Stimulated activated naive CD8-positive, alpha-beta T cell treated with anti-CD3 and anti-CD28 coated beads, Interleukin-15, amount 100 ng/mL, for 72 hours (primary cell): ENCODE measurements at regions not wholly inside any gene's neighbourhood (a gene's known extent, or its start where the extent isn't known, plus 50 kb on each side); places are given as distances from the start of the nearest gene placed in this dataset.

Experiments used
- ATAC-seq: fragments of 150-1000 bp; cut with Tn5 transposase; 2 replicates; pipeline ENCODE4 v1.10.0; 2021; ENCODE audit warnings: mild to moderate bottlenecking, moderate library complexity
- DNase-seq, 2 donors: peaks; one replicate each; pipeline ENCODE4 v3.0.0; 2021 to 2022
- H3K27ac Mint-ChIP-seq, 2 donors: one replicate each; pipeline ENCODE4 v1.8.0; 2022; ENCODE audit warnings: mild to moderate bottlenecking in 2 of 2, mixed read lengths in 2 of 2, moderate library complexity in 2 of 2
- H3K27me3 Mint-ChIP-seq: one replicate; pipeline ENCODE4 v1.8.0; 2022; ENCODE audit warnings: mixed read lengths
- H3K4me1 Mint-ChIP-seq: one replicate; pipeline ENCODE4 v1.8.0; 2022; ENCODE audit warnings: mild to moderate bottlenecking, mixed read lengths
- H3K4me3 Mint-ChIP-seq, 2 donors: one replicate each; pipeline ENCODE4 v1.8.0; 2022; ENCODE audit warnings: mild to moderate bottlenecking in 2 of 2, mixed read lengths in 2 of 2, moderate library complexity in 1 of 2
- H3K9me3 Mint-ChIP-seq, 2 donors: one replicate each; pipeline ENCODE4 v1.8.0; 2022; ENCODE audit warnings: mixed read lengths in 2 of 2

DNA sequence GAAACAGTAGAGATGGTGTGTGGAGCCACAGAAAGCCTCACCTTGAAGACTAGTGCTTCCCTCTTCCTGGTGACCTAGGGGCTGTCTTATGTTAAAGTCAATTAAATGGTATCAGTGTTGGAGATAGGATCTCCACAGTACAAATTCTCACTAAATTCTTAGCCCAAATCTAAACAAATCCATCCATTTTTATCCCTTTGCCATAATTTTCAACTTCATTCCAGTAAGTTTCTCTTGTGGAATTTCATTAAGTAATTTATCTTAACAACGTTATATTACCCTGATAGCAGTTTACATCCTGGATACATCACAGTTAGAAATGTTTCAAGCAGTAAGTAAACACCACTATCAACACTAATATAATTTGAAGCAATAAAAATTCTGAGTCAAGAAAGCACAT is 989.4 kb upstream of the NXPH2 start:
- Mint-ChIP-seq H3K9me3 (peaks cover 5 to 6% of the 10 kb centered on the region in 2 donors), H3K27ac (no peak overlapping the region), H3K4me3 (no peak overlapping the region), H3K4me1 (no peaks in the 10 kb centered on the region), H3K27me3 (no peaks in the 10 kb centered on the region)
- DNase-seq, result no peak
- no peak for ATAC-seq

DNA sequence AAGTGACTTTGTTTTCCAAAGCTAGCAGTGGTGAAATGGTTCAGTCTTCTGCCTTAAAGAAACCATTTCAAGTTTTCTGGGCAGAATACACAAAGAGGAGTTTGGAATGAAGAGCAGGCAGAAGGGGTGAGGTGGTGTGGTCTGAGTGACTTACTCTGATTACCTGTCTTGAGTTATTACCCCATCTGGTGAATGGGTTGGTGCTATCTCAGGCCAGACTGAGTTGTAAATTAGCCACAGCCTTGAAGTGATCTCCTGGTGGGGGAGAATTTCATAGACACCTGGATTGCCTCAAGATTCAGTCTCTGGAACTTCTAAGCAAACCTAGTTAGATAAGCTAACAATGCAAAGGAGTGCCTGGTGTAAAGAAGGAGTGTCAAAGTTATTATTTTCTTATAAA is 983.5 kb upstream of the NXPH2 start:
- ATAC-seq (no peak), DNase-seq (no peak)
- H3K27ac Mint-ChIP-seq, result no peak overlapping the region
- H3K4me3 Mint-ChIP-seq, result no peak overlapping the region
- no peaks in the 10 kb centered on the region for H3K4me1 Mint-ChIP-seq
- H3K27me3 Mint-ChIP-seq, result no peaks in the 10 kb centered on the region
- peaks cover 8 to 9% of the 10 kb centered on the region in 2 donors for H3K9me3 Mint-ChIP-seq

DNA sequence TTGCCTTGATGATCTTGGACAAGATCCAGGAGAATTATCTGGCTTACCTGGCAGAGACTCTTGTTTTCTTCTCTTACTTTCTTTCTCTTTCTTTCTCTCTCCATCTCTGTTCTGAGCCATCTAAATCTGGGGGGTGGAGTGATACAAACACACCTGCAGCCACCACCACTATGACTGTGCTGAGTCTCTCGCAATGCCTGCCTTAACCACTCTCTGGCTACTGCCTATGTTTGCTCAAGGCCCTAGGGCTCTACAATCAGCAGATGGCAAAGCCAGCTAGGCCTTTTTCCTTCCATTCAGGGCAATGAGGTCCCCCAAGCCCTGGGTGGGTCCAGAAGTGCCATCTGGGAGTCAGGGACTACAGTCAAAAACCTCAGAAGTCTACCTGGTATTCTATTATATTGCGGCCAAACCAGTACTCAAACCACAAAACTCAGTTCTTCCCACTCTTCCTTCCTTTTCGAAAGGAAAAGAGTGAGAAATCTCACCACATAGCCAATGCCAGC is 978.9 kb upstream of the NXPH2 start:
- ATAC-seq (no peak), DNase-seq (no peak)
- Mint-ChIP-seq H3K27me3 (no peaks in the 10 kb centered on the region), H3K4me1 (no peaks in the 10 kb centered on the region), H3K4me3 (no peak overlapping the region), H3K9me3 (peaks cover 25 to 42% of the 10 kb centered on the region in 2 donors), H3K27ac (no peak overlapping the region)

DNA sequence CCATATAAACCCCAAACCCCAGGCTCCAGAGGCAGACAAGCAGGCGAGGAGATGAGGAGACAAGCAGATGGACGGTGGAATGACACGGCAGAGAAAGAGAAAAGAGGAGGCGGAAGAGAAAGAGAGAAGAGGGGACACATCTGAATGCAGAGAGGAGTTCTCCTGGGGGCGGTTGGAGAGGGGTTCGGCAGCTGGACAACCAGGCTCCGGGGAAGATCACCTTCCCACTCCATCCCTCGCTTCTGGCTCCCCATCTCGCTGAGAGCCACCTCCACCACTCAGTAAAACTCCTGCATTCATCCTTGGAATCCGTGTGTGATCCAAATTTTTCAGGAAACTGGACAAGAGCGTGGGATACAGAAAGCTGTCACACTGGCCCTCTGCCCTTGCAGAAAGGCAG is 966.7 kb upstream of the NXPH2 start:
- H3K9me3 Mint-ChIP-seq, result peaks cover 5 to 48% of the 10 kb centered on the region in 2 donors
- no peak for ATAC-seq
- no peak for DNase-seq
- H3K4me3 Mint-ChIP-seq, result no peak overlapping the region
- H3K27me3 Mint-ChIP-seq, result no peaks in the 10 kb centered on the region
- no peaks in the 10 kb centered on the region for H3K4me1 Mint-ChIP-seq
- no peak overlapping the region for H3K27ac Mint-ChIP-seq

DNA sequence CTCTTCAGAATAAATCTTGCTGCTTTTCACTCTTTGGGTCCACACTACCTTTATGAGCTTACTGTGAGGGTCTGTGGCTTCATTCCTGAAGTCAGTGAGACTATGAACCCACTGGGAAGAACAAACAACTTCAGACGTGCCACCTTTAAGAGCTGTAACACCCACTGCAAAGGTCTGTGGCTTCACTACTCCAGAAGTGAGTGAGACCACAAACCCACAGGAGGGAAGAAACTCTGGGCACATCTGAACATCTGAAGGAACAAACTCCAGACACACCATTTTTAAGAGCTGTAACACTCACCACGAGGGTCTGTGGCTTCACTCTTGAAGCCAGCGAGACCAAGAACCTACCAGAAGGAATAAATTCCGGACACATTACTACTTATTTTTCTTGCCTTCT is 964.1 kb upstream of the NXPH2 start:
- no peaks in the 10 kb centered on the region for H3K27me3 Mint-ChIP-seq
- ATAC-seq, result no peak
- DNase-seq, result no peak
- peaks cover 5 to 32% of the 10 kb centered on the region in 2 donors for H3K9me3 Mint-ChIP-seq
- no peak overlapping the region for H3K4me3 Mint-ChIP-seq
- H3K4me1 Mint-ChIP-seq, result no peaks in the 10 kb centered on the region
- H3K27ac Mint-ChIP-seq, result no peak overlapping the region

DNA sequence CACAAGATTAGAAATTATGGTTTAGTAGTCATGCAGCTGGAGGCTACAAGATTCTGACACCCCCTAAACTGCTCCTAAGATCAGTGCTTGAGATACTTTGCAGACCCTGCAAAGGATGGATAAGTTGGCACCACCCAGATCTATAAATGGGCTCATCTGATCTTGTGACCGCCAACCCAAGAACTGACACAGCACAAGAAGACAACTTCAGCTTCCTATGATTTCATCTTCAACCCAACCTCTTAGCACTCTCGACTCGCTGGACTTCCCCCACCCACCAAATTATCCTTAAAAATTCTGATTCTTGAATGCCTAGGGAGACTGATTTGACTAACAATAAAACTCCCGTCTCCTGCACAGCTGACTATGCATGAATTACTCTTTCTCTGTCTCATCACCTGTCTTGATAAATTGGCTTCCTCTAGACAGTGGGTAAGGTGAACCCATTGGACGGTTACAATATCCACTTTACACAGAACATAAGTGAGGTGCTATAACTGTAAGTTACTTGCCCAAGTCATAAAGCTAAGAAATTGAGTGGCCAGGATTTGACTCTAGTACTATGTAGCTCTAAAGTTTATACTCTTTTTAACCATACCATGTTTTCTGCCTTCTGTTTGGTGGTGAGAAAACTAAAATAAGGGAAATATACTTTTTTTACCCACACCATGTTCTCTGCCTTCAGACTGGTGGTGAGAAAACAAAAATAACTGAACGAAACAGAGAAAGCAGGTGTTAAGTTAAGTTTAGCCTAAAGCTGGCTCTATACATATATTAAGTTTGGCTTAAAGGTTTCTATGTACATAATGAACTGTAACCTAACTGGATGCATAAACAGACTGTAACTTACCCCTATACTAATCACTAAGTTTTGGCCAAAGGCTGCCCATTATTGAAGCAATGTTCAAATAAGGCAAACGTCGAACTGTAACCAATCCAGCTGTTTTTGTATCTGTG is 962.3 kb upstream of the NXPH2 start:
- Mint-ChIP-seq H3K27ac (no peak overlapping the region), H3K9me3 (peaks cover 2 to 28% of the 10 kb centered on the region in 2 donors), H3K4me3 (no peak overlapping the region), H3K4me1 (no peaks in the 10 kb centered on the region), H3K27me3 (no peaks in the 10 kb centered on the region)
- ATAC-seq (no peak), DNase-seq (no peak)

DNA sequence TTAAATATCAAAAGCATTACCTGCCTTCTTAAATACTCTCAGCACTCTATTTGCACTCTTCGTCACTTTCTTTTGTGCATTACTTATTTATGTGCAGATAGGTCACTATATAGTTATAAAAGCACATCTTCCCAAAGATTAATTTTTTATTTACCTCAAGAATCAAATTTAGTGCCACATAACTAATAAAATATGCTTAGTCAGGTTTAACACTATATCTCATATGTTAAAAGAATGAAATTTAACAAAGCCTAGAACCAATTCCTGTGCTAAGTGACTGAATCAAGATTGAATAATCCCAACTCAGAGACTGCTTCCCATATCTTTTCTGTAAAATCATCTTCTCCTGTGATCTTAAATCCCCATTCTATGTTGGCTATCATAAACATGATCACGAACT is 957.5 kb upstream of the NXPH2 start:
- Mint-ChIP-seq H3K27ac (no peak overlapping the region), H3K4me1 (no peaks in the 10 kb centered on the region), H3K9me3 (no peaks in the 10 kb centered on the region), H3K4me3 (no peak overlapping the region), H3K27me3 (no peaks in the 10 kb centered on the region)
- ATAC-seq, result no peak
- DNase-seq, result no peak

DNA sequence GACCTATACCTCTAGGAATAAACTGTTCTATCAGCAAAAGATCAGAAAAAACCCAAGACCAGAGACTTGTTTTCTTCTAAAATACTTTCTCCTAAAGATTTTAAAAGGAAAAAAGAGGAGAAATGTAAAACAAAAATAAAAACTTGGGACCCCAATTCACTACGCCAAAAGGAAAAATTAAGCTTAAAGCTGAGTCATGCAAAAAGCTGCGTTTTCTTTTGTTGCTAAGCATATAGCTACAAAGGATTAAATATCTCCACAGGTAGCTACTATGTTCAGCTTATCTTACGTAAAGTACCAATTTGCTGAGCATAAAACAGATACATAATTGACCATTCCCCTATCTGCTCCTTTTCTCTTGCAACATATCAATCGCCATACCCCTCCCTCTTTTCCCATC is 950.0 kb upstream of the NXPH2 start:
- H3K27me3 Mint-ChIP-seq, result no peaks in the 10 kb centered on the region
- H3K9me3 Mint-ChIP-seq, result no peaks in the 10 kb centered on the region
- no peaks in the 10 kb centered on the region for H3K4me1 Mint-ChIP-seq
- ATAC-seq (no peak), DNase-seq (no peak)
- H3K27ac Mint-ChIP-seq, result no peak overlapping the region
- H3K4me3 Mint-ChIP-seq, result no peak overlapping the region

DNA sequence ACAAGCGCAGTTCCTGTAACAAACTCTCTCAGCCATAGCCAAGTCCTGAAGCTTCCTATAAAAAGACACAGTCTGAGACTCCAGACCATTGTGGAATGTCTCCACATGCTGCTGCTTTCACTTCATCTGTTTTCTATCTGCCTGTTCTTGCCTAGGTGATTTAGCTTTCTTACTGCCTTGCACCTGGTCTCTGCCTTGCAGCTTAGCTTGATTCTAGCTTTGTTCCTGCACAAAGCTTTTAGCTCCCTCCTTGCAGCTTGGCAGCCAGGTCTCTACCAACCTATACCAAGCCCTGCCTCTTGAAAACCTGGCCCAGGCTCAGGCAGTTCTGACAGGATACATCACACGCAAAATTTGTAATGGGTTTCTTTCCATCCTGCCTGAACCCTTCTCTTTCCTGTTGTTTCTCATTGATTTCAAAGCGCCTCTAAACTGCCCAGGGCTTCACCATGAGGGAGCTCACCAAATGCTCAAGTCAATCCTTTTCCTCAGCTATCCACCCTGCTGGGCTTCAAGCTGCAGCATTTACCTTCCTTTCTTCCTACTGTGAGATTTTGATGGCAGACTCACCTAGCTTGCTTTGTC is 941.3 kb upstream of the NXPH2 start:
- Mint-ChIP-seq H3K4me1 (no peaks in the 10 kb centered on the region), H3K27me3 (no peaks in the 10 kb centered on the region), H3K9me3 (peaks cover 17 to 36% of the 10 kb centered on the region in 2 donors), H3K4me3 (no peak overlapping the region), H3K27ac (no peak overlapping the region)
- DNase-seq (no peak), ATAC-seq (no peak)

DNA sequence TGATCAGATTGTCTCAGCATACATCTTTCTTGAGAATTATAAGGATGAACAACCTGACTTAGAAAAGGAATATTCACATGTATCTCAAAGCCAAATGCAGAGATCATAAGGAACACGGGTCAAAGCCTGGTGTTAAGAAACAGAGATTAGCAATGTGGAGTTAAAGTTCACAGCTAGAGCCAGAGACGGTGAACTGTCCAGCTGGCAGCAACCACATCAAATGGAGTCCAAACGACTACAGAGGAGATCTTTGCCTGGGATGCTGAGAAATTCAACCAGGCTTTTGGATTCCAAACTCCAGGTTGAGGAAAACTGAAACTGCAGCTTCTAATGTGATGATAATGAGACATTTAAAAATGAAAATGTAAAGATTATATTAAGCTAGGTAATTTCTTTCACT is 939.9 kb upstream of the NXPH2 start:
- ATAC-seq (no peak), DNase-seq (no peak)
- no peaks in the 10 kb centered on the region for H3K27me3 Mint-ChIP-seq
- H3K9me3 Mint-ChIP-seq, result peaks cover 19 to 36% of the 10 kb centered on the region in 2 donors
- H3K27ac Mint-ChIP-seq, result no peak overlapping the region
- H3K4me3 Mint-ChIP-seq, result no peak overlapping the region
- no peaks in the 10 kb centered on the region for H3K4me1 Mint-ChIP-seq

DNA sequence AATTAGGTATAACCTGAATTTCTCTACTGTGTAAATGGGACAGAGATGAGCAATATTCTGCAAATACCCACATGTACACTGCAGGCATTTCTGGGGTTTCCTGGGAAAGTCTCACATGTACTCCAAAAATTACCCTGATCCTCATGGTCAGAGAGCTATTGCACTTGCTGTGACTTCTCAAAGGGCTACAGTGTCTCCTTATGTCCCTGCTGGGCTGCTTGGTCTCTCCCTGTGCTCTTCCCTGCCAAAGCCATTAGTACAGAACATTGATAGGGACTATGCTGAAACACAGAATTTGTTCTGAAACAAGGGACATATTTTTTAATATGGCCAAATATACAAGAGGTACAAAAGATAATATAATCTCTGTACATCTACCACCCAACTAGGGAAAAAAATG is 924.4 kb upstream of the NXPH2 start:
- no peaks in the 10 kb centered on the region for H3K27me3 Mint-ChIP-seq
- no peak overlapping the region for H3K27ac Mint-ChIP-seq
- DNase-seq (no peak), ATAC-seq (no peak)
- no peaks in the 10 kb centered on the region for H3K4me1 Mint-ChIP-seq
- peaks cover 16 to 17% of the 10 kb centered on the region in 2 donors for H3K9me3 Mint-ChIP-seq
- H3K4me3 Mint-ChIP-seq, result no peak overlapping the region

DNA sequence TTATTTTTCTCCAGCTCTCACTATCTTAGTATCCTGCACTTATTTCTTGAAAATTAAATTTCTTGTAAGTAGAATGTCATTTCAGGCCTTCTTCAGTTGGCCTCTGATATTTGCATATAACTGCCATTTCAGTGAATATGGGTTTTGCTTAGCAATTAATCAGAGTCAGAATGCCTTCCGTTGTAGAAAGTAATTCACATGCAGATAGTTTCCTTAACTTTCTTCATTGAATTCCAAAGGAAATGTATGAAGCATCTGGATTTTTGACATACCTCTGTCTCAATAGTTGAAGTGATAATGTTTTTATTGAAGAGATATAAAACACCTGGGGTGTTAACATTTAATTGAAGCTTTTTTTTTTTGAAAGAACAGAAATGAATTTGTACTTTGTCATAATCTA is 914.1 kb upstream of the NXPH2 start:
- H3K4me3 Mint-ChIP-seq, result no peak overlapping the region
- ATAC-seq (no peak), DNase-seq (no peak)
- H3K4me1 Mint-ChIP-seq, result no peaks in the 10 kb centered on the region
- H3K27ac Mint-ChIP-seq, result no peak overlapping the region
- H3K9me3 Mint-ChIP-seq, result no peaks in the 10 kb centered on the region
- H3K27me3 Mint-ChIP-seq, result no peaks in the 10 kb centered on the region

DNA sequence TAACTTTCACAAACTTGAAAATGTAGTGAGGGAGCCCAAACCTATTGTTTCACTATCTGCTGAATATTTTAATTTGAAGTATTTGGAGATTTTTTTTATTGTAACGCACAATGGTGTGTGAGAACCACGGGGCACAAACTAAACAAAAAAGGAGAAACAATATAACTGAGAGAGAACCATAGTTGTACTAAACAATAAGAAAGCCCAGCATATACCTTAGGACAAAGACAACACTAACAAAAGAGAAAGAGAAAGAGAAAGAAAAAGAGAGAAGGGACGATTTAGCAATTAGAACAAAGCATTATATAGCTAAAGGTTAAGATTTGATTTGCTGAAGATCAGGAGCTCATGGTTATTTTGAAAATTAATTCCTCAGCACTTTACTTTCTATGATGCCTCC is 906.0 kb upstream of the NXPH2 start:
- Mint-ChIP-seq H3K9me3 (peaks cover 7 to 17% of the 10 kb centered on the region in 2 donors), H3K4me1 (no peaks in the 10 kb centered on the region), H3K27me3 (no peaks in the 10 kb centered on the region), H3K4me3 (no peak overlapping the region), H3K27ac (no peak overlapping the region)
- DNase-seq (no peak), ATAC-seq (no peak)

DNA sequence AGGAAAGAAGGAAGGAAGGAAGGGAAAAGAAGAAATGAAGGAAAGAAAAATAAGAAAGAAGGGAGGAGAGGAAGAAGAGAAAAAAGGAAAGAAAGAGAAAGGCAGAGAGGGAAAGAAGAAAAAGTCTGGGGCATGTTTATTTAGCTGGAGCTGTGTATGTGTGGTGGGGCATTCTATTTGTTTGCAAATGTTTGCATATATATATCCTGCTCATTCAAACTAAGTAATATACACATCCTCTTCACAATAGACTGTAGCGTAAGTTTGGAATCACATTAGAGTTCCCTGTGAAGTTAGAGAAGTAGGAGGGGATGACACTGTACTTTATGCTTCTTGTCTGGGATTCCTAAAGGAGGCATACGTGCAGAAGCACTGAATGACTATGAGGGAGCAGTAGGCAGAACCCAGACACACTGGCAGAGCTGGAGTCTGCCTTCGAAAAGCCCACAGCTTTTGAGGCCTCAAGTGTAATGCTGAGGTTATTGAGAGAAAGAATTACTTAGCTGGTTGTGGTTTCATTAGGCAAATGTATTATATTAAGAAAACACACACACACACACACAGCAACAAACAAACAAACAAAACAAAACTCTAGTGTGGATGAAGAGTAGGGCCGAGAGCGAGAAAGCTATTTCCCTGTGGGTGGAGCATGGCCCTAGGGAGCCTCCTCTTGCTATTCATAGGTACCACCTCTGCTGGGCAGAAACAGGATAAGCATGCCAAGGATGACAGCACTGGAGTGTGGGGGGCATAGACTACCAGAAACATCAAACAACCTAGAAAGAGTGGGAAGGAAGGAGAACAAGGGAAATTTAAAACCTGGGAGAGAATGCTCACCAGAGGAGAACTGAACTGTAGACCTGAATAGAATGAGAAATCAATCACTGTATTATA is 905.1 kb upstream of the NXPH2 start:
- Mint-ChIP-seq H3K4me3 (no peak overlapping the region), H3K27me3 (no peaks in the 10 kb centered on the region), H3K4me1 (no peaks in the 10 kb centered on the region), H3K9me3 (peaks cover 7 to 17% of the 10 kb centered on the region in 2 donors), H3K27ac (no peak overlapping the region)
- no peak for DNase-seq
- ATAC-seq, result no peak

DNA sequence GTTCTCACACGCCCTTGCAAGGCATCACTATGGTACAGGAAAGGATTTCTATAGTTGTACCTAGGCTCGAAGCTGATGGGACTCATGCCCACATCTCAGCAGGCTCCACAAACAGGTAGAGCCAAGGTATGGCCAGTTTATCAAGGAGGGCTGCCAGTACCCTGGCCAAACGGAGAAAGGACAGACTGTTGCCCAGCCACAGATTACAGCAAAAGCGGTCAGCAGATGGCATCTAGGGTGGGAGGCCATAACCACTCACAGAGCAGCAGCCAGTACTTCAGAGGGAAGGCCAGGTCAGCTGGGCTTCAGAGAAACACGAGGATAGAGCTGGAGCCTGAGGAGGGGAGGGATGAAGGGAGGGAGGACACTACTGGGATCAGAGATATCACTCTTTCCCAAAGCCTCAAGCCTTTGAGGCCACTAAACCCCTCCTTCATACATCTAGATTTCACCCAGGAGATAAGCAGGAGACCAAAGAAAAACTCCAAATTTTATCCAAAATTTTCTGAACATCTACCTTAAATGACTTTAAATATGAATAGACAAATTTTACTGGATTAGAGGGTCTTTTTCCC is 904.2 kb upstream of the NXPH2 start:
- no peak for DNase-seq
- peaks cover 7 to 17% of the 10 kb centered on the region in 2 donors for H3K9me3 Mint-ChIP-seq
- no peak for ATAC-seq
- no peaks in the 10 kb centered on the region for H3K4me1 Mint-ChIP-seq
- H3K27ac Mint-ChIP-seq, result peak overlapping the region in 1 of 2 donors; percentile 80
- no peaks in the 10 kb centered on the region for H3K27me3 Mint-ChIP-seq
- no peak overlapping the region for H3K4me3 Mint-ChIP-seq
